Gastrocnemius medialis (tissue), 4 donors: ENCODE measurements at regions not wholly inside any gene's neighbourhood (a gene's known extent, or its start where the extent isn't known, plus 50 kb on each side); places are given as distances from the start of the nearest gene placed in this dataset.

ENCODE experiments used
- POLR2A ChIP-seq, 2 donors: fragments of 450-650 bp; IDR thresholded peaks; one replicate each; pipeline ENCODE4 v1.6.1; 2017; ENCODE audit warnings: antibody characterized with exemption in 2 of 2, mild to moderate bottlenecking in 2 of 2, moderate library complexity in 2 of 2
- TF ChIP-seq, protein P1 (sequence below), 5 experiments: fragments of 450-650 bp in 3 of 5; fragments of 200-600 bp in 2 of 5; sonication (generic) in 2 of 5; IDR thresholded peaks in 4 of 5; conservative IDR thresholded peaks in 1 of 5; 1 replicate in 4 of 5; 2 replicates in 1 of 5; pipeline ENCODE4 v1.5.1; 2016 to 2019; ENCODE audit warnings: antibody characterized with exemption in 5 of 5, mild to moderate bottlenecking in 3 of 5, moderate library complexity in 3 of 5

DNA sequence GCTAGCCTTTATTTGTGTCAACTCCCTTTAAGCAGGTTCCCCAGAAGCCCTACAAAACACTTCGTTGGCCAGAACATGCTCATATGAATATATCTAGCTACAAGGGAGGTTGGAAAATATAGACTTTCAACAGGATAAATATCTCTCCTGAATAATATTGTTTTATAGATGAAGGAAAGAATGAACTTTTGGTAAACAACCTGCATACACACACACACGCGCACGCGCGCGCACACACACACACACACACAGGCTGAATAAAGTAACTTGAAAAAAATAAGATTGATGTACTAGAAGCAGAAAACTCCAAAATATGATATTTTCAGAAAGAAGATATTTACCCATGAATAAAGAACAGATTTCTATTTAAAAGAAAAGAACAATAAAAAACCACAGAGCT is 72.4 kb upstream of the GADL1 start:
- TF ChIP-seq, protein P1, sequence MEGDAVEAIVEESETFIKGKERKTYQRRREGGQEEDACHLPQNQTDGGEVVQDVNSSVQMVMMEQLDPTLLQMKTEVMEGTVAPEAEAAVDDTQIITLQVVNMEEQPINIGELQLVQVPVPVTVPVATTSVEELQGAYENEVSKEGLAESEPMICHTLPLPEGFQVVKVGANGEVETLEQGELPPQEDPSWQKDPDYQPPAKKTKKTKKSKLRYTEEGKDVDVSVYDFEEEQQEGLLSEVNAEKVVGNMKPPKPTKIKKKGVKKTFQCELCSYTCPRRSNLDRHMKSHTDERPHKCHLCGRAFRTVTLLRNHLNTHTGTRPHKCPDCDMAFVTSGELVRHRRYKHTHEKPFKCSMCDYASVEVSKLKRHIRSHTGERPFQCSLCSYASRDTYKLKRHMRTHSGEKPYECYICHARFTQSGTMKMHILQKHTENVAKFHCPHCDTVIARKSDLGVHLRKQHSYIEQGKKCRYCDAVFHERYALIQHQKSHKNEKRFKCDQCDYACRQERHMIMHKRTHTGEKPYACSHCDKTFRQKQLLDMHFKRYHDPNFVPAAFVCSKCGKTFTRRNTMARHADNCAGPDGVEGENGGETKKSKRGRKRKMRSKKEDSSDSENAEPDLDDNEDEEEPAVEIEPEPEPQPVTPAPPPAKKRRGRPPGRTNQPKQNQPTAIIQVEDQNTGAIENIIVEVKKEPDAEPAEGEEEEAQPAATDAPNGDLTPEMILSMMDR (IDR thresholded peaks at IDR 0.05 in 4 of 5, conservative IDR thresholded peaks at IDR 0.05 in 1 of 5) = no peak
- TF ChIP-seq POLR2A (IDR thresholded peaks at IDR 0.05) = no peak
